GM23338 (cell line): ENCODE measurements at regions not wholly inside any gene's neighbourhood (a gene's known extent, or its start where the extent isn't known, plus 50 kb on each side); places are given as distances from the start of the nearest gene placed in this dataset.

Source experiments
- ATAC-seq: fragments of 200-7000 bp; cut with Tn5 transposase; 3 replicates; pipeline ENCODE4 v1.9.1; 2020
- DNase-seq: peaks from one replicate; pipeline ENCODE4 v3.0.0-alpha.2; 2015; ENCODE audit warnings: low spot score
- H2AFZ ChIP-seq: fragments of 200-600 bp; sonication (generic); 2 replicates; pipeline ENCODE4 v1.8.0; 2016; ENCODE audit warnings: antibody characterized with exemption, mild to moderate bottlenecking, moderate library complexity
- H3F3A ChIP-seq: fragments of 200-600 bp; sonication (generic); replicated peaks from 2 replicates; pipeline ENCODE4 v1.8.0; 2017; ENCODE audit warnings: antibody characterized with exemption, mixed run types, low read depth
- H3K27ac ChIP-seq: fragments of 200-600 bp; sonication (generic); 2 replicates; pipeline ENCODE4 v1.6.1; 2016; ENCODE audit warnings: low read depth
- H3K27me3 ChIP-seq: fragments of 200-600 bp; sonication (generic); 2 replicates; pipeline ENCODE4 v1.8.0; 2016; ENCODE audit warnings: mild to moderate bottlenecking, mixed run types, moderate library complexity; ENCODE audit not compliant: insufficient read depth
- H3K36me3 ChIP-seq: fragments of 200-600 bp; sonication (generic); 2 replicates; pipeline ENCODE4 v1.8.0; 2016; ENCODE audit warnings: mild to moderate bottlenecking; ENCODE audit not compliant: insufficient read depth
- H3K4me1 ChIP-seq: fragments of 200-600 bp; sonication (generic); 2 replicates; pipeline ENCODE4 v1.8.0; 2016; ENCODE audit warnings: mild to moderate bottlenecking, moderate library complexity; ENCODE audit not compliant: insufficient read depth
- H3K4me2 ChIP-seq: fragments of 200-600 bp; sonication (generic); 2 replicates; pipeline ENCODE4 v1.7.1; 2017; ENCODE audit warnings: mixed run types
- H3K4me3 ChIP-seq: fragments of 200-600 bp; sonication (generic); 2 replicates; pipeline ENCODE4 v1.6.1; 2016; ENCODE audit warnings: mixed run types
- H3K79me2 ChIP-seq: fragments of 200-600 bp; sonication (generic); replicated peaks from 2 replicates; pipeline ENCODE4 v1.8.0; 2017; ENCODE audit warnings: mild to moderate bottlenecking; ENCODE audit not compliant: insufficient read depth
- H3K9me2 ChIP-seq: fragments of 200-600 bp; sonication (generic); 2 replicates; pipeline ENCODE4 v1.8.0; 2017; ENCODE audit not compliant: insufficient read depth
- H4K20me1 ChIP-seq: fragments of 200-600 bp; sonication (generic); replicated peaks from 2 replicates; pipeline ENCODE4 v1.8.0; 2017; ENCODE audit warnings: mild to moderate bottlenecking; ENCODE audit not compliant: insufficient read depth
- H3K27ac Mint-ChIP-seq: 2 replicates; pipeline ENCODE4 v1.8.0; 2020; ENCODE audit warnings: inconsistent platforms, mild to moderate bottlenecking, moderate library complexity, mixed read lengths
- H3K27me3 Mint-ChIP-seq: 3 replicates; pipeline ENCODE4 v1.8.0; 2022; ENCODE audit warnings: low read depth, mild to moderate bottlenecking, moderate library complexity, mixed read lengths, inconsistent platforms; ENCODE audit not compliant: insufficient read depth, poor library complexity
- H3K36me3 Mint-ChIP-seq: 3 replicates; pipeline ENCODE4 v1.8.0; 2021; ENCODE audit warnings: low read depth, mild to moderate bottlenecking, inconsistent platforms, moderate library complexity, mixed read lengths
- H3K4me1 Mint-ChIP-seq: 3 replicates; pipeline ENCODE4 v1.8.0; 2020; ENCODE audit warnings: mild to moderate bottlenecking, inconsistent platforms, mixed read lengths
- H3K4me3 Mint-ChIP-seq: 3 replicates; pipeline ENCODE4 v1.8.0; 2021; ENCODE audit warnings: moderate library complexity, mild to moderate bottlenecking, inconsistent platforms, mixed read lengths
- H3K9me3 Mint-ChIP-seq: 3 replicates; pipeline ENCODE4 v1.8.0; 2020; ENCODE audit warnings: moderate library complexity, mild to moderate bottlenecking, inconsistent platforms, mixed read lengths
- CREB1 ChIP-seq: fragments of 250-450 bp; sonication (Bioruptor Pico); IDR thresholded peaks from 2 replicates; pipeline ENCODE4 v1.5.0; 2020; ENCODE audit warnings: low read depth, mild to moderate bottlenecking, moderate library complexity
- ZNF114 ChIP-seq: fragments of 250-450 bp; sonication (Bioruptor Pico); IDR thresholded peaks from 2 replicates; pipeline ENCODE4 v1.5.0; 2020; ENCODE audit warnings: mild to moderate bottlenecking, moderate library complexity
- TF ChIP-seq, protein P1 (sequence below): IDR thresholded peaks from 2 replicates; pipeline ENCODE4 v1.6.1; 2016; ENCODE audit warnings: antibody characterized with exemption
- TF ChIP-seq, protein P2 (sequence below): fragments of 250-450 bp; sonication (Bioruptor Pico); IDR thresholded peaks from 2 replicates; pipeline ENCODE4 v1.5.0; 2020; ENCODE audit warnings: mild to moderate bottlenecking, moderate library complexity

DNA sequence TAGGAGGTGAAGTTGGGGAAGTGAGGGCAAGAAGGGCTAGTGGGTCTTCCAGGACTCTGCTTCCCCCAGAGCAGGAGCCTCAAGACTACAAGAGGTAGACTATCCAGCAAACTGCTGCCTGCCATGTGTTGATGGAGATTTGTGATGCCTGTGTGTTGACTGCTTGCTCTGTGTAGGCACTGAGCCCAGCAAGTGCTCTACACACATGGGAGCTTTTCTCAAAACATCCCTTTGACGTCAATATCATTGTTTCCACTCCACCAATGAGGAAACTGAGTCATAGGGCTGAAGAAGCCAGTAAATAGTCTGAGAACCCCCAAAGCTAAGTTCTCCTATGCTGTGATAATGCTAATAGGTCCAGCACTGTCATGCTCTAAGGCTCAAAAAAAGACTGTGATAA lies 207.2 kb upstream of the NFIA start:
- Histone ChIP-seq H3K27me3 (no peaks in the 10 kb centered on the region), H3K4me2 (no peak overlapping the region), H2AFZ (no peak overlapping the region)

More for the DNA sequence above, 207.2 kb upstream of the NFIA start:
- Histone ChIP-seq H3K79me2 (no peaks in the 10 kb centered on the region), H3K9me2 (0 out of 2 replicates have a peak, but pooled peaks cover 2% of the 10 kb centered on the region), H3K4me1 (peaks cover 21% of the 10 kb centered on the region), H3K4me3 (no peak overlapping the region), H4K20me1 (no peaks in the 10 kb centered on the region), H3K27ac (no peak overlapping the region), H3K36me3 (no peaks in the 10 kb centered on the region), H3F3A (no peaks in the 10 kb centered on the region)
- DNase-seq, result no peak
- Mint-ChIP-seq H3K4me1 (peaks cover 22% of the 10 kb centered on the region), H3K27me3 (no peaks in the 10 kb centered on the region), H3K9me3 (no peaks in the 10 kb centered on the region), H3K27ac (no peak overlapping the region), H3K36me3 (no peaks in the 10 kb centered on the region), H3K4me3 (no peak overlapping the region)
- ATAC-seq, result no peak
- no peak for TF ChIP-seq ZNF114
- TF ChIP-seq, protein P1, sequence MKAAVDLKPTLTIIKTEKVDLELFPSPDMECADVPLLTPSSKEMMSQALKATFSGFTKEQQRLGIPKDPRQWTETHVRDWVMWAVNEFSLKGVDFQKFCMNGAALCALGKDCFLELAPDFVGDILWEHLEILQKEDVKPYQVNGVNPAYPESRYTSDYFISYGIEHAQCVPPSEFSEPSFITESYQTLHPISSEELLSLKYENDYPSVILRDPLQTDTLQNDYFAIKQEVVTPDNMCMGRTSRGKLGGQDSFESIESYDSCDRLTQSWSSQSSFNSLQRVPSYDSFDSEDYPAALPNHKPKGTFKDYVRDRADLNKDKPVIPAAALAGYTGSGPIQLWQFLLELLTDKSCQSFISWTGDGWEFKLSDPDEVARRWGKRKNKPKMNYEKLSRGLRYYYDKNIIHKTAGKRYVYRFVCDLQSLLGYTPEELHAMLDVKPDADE, result no peak
- TF ChIP-seq CREB1, result no peak
- TF ChIP-seq, protein P2, sequence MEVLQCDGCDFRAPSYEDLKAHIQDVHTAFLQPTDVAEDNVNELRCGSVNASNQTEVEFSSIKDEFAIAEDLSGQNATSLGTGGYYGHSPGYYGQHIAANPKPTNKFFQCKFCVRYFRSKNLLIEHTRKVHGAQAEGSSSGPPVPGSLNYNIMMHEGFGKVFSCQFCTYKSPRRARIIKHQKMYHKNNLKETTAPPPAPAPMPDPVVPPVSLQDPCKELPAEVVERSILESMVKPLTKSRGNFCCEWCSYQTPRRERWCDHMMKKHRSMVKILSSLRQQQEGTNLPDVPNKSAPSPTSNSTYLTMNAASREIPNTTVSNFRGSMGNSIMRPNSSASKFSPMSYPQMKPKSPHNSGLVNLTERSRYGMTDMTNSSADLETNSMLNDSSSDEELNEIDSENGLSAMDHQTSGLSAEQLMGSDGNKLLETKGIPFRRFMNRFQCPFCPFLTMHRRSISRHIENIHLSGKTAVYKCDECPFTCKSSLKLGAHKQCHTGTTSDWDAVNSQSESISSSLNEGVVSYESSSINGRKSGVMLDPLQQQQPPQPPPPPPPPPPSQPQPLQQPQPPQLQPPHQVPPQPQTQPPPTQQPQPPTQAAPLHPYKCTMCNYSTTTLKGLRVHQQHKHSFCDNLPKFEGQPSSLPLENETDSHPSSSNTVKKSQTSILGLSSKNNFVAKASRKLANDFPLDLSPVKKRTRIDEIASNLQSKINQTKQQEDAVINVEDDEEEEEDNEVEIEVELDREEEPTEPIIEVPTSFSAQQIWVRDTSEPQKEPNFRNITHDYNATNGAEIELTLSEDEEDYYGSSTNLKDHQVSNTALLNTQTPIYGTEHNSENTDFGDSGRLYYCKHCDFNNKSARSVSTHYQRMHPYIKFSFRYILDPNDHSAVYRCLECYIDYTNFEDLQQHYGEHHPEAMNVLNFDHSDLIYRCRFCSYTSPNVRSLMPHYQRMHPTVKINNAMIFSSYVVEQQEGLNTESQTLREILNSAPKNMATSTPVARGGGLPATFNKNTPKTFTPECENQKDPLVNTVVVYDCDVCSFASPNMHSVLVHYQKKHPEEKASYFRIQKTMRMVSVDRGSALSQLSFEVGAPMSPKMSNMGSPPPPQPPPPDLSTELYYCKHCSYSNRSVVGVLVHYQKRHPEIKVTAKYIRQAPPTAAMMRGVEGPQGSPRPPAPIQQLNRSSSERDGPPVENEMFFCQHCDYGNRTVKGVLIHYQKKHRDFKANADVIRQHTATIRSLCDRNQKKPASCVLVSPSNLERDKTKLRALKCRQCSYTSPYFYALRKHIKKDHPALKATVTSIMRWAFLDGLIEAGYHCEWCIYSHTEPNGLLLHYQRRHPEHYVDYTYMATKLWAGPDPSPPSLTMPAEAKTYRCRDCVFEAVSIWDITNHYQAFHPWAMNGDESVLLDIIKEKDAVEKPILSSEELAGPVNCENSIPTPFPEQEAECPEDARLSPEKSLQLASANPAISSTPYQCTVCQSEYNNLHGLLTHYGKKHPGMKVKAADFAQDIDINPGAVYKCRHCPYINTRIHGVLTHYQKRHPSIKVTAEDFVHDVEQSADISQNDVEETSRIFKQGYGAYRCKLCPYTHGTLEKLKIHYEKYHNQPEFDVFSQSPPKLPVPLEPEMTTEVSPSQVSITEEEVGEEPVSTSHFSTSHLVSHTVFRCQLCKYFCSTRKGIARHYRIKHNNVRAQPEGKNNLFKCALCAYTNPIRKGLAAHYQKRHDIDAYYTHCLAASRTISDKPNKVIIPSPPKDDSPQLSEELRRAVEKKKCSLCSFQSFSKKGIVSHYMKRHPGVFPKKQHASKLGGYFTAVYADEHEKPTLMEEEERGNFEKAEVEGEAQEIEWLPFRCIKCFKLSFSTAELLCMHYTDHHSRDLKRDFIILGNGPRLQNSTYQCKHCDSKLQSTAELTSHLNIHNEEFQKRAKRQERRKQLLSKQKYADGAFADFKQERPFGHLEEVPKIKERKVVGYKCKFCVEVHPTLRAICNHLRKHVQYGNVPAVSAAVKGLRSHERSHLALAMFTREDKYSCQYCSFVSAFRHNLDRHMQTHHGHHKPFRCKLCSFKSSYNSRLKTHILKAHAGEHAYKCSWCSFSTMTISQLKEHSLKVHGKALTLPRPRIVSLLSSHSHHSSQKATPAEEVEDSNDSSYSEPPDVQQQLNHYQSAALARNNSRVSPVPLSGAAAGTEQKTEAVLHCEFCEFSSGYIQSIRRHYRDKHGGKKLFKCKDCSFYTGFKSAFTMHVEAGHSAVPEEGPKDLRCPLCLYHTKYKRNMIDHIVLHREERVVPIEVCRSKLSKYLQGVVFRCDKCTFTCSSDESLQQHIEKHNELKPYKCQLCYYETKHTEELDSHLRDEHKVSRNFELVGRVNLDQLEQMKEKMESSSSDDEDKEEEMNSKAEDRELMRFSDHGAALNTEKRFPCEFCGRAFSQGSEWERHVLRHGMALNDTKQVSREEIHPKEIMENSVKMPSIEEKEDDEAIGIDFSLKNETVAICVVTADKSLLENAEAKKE (CRISPR knock-in tag), result no peak
